ENCODE measurements at regions not wholly inside any gene's neighbourhood (a gene's known extent, or its start where the extent isn't known, plus 50 kb on each side); places are given as distances from the start of the nearest gene placed in this dataset.

DNA sequence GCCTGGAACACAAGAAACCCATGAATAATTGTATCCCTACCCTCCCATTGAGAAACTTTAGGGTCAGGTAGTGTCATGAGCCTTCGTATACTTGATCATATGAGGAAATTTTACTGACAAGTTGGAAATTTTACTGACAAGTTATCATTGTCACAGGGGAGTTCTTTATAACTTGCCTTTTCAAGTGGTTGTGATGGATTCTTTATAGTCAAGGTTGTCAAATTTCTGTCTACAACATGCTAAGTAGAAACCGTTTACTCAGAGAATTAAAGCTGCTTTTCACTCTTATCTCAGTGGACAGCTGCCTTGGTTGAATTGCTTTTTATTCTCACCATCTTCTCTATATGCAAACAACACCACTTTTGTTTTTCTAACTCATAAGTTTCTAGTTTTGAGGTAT lies 1286.4 kb downstream of the EPHA7 start:
- Histone ChIP-seq H3K79me2 (ENCODE audit: insufficient read depth, low read length) (no peaks in the 10 kb centered on the region), H3K36me3 (replicated peaks in 1 of 2; ENCODE audit: control insufficient read depth in 1 of 2, insufficient read depth in 2 of 2, low read length in 2 of 2) (no peaks in the 10 kb centered on the region), H3K9ac (ENCODE audit: insufficient read depth, low read length, poor library complexity, severe bottlenecking) (no peak overlapping the region), H3K4me2 (replicated peaks; ENCODE audit: extremely low read depth, low read length, poor library complexity, severe bottlenecking) (no peak overlapping the region), H3K9me3 (replicated peaks in 1 of 2; ENCODE audit: control insufficient read depth in 1 of 2, insufficient read depth in 1 of 2, low read length in 2 of 2) (no peaks in the 10 kb centered on the region), H3K4me3 (replicated peaks in 1 of 3; ENCODE audit: low read depth in 2 of 3, low read length in 3 of 3) (no peak overlapping the region), H2AFZ (ENCODE audit: insufficient read depth, low read depth, low read length, poor library complexity, severe bottlenecking) (no peak overlapping the region), H4K20me1 (ENCODE audit: insufficient read depth, low read length) (no peaks in the 10 kb centered on the region), H3K4me1 (ENCODE audit: control insufficient read depth in 1 of 2, insufficient read depth in 2 of 2, low read length in 2 of 2) (peaks cover 10% of the 10 kb centered on the region in 2 donors), H3K27ac (ENCODE audit: low read depth in 1 of 2, low read length in 2 of 2) (no peak overlapping the region), H3K27me3 (ENCODE audit: control insufficient read depth in 2 of 2, insufficient read depth in 2 of 2, low read length in 2 of 2) (peaks cover 0 to 3% of the 10 kb centered on the region in 2 donors)
- Mint-ChIP-seq H3K36me3 (no peaks in the 10 kb centered on the region), H3K4me3 (no peak overlapping the region), H3K4me1 (peaks cover 14% of the 10 kb centered on the region), H3K27ac (no peak overlapping the region), H3K27me3 (ENCODE audit: low read depth in 3 of 3) (no peaks in the 10 kb centered on the region), H3K9me3 (peaks cover 0 to 4% (median 0%) of the 10 kb centered on the region in 7 donors)
- intact Hi-C loops (cut with micrococcal nuclease): no loop called here
- peak in 1 of 3 donors; percentile 7 for DNase-seq
- TF ChIP-seq, protein P1, sequence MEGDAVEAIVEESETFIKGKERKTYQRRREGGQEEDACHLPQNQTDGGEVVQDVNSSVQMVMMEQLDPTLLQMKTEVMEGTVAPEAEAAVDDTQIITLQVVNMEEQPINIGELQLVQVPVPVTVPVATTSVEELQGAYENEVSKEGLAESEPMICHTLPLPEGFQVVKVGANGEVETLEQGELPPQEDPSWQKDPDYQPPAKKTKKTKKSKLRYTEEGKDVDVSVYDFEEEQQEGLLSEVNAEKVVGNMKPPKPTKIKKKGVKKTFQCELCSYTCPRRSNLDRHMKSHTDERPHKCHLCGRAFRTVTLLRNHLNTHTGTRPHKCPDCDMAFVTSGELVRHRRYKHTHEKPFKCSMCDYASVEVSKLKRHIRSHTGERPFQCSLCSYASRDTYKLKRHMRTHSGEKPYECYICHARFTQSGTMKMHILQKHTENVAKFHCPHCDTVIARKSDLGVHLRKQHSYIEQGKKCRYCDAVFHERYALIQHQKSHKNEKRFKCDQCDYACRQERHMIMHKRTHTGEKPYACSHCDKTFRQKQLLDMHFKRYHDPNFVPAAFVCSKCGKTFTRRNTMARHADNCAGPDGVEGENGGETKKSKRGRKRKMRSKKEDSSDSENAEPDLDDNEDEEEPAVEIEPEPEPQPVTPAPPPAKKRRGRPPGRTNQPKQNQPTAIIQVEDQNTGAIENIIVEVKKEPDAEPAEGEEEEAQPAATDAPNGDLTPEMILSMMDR (IDR thresholded peaks at IDR 0.05): no peak
- WGBS (ENCODE audit: insufficient coverage): no CpG with 5 or more reads among the region's 2 CpGs

GRCh38 chr6:92132457-92132856 lies 1286.9 kb downstream of the EPHA7 start:
- peak in 1 of 3 donors; percentile 61 for DNase-seq
- Mint-ChIP-seq H3K9me3 (peaks cover 0 to 7% (median 0%) of the 10 kb centered on the region in 7 donors), H3K27ac (no peak overlapping the region), H3K4me3 (no peak overlapping the region), H3K4me1 (peaks cover 16% of the 10 kb centered on the region), H3K27me3 (ENCODE audit: low read depth in 3 of 3) (peaks cover 0 to 2% (median 0%) of the 10 kb centered on the region in 3 donors), H3K36me3 (no peaks in the 10 kb centered on the region)
- Histone ChIP-seq H3K27me3 (ENCODE audit: control insufficient read depth in 2 of 2, insufficient read depth in 2 of 2, low read length in 2 of 2) (peaks cover 0 to 3% of the 10 kb centered on the region in 2 donors), H2AFZ (ENCODE audit: insufficient read depth, low read depth, low read length, poor library complexity, severe bottlenecking) (peak overlapping the region; percentile 38), H3K4me3 (replicated peaks in 1 of 3; ENCODE audit: low read depth in 2 of 3, low read length in 3 of 3) (no peak overlapping the region), H4K20me1 (ENCODE audit: insufficient read depth, low read length) (no peaks in the 10 kb centered on the region), H3K9ac (ENCODE audit: insufficient read depth, low read length, poor library complexity, severe bottlenecking) (no peak overlapping the region), H3K36me3 (replicated peaks in 1 of 2; ENCODE audit: control insufficient read depth in 1 of 2, insufficient read depth in 2 of 2, low read length in 2 of 2) (no peaks in the 10 kb centered on the region), H3K4me2 (replicated peaks; ENCODE audit: extremely low read depth, low read length, poor library complexity, severe bottlenecking) (no peak overlapping the region), H3K27ac (ENCODE audit: low read depth in 1 of 2, low read length in 2 of 2) (no peak overlapping the region), H3K4me1 (ENCODE audit: control insufficient read depth in 1 of 2, insufficient read depth in 2 of 2, low read length in 2 of 2) (peaks cover 12% of the 10 kb centered on the region in 2 donors), H3K79me2 (ENCODE audit: insufficient read depth, low read length) (no peaks in the 10 kb centered on the region), H3K9me3 (replicated peaks in 1 of 2; ENCODE audit: control insufficient read depth in 1 of 2, insufficient read depth in 1 of 2, low read length in 2 of 2) (no peaks in the 10 kb centered on the region)
- intact Hi-C loops (cut with micrococcal nuclease): no loop called here
- TF ChIP-seq, protein P1 (IDR thresholded peaks at IDR 0.05): no peak
- WGBS (ENCODE audit: insufficient coverage): 0% methylated on average over 1 of the region's 4 CpGs
